ENCODE measurements at regions not wholly inside any gene's neighbourhood (a gene's known extent, or its start where the extent isn't known, plus 50 kb on each side); places are given as distances from the start of the nearest gene placed in this dataset.
"Not testable (repeated sequence)": the region's sequence is repeated elsewhere in the genome, so short reads cannot be mapped to it uniquely, and the experiment has no call there.

- no peak for DNase-seq (ENCODE audit: low spot score)
Measured at GRCh38 chr20:11677836-11678235, 239.9 kb upstream of the BTBD3 start.

- no peak for DNase-seq (ENCODE audit: low spot score)
Measured at GRCh38 chr20:11682285-11682684, 235.4 kb upstream of the BTBD3 start.

GRCh38 chr20:11686195-11686594, 231.5 kb upstream of the BTBD3 start:
- DNase-seq (ENCODE audit: low spot score) = no peak

- DNase-seq (ENCODE audit: low spot score) = peak; percentile 28
Measured at GRCh38 chr20:11686820-11687543, 230.7 kb upstream of the BTBD3 start.

GRCh38 chr20:11687546-11688292, 230.0 kb upstream of the BTBD3 start:
- DNase-seq (ENCODE audit: low spot score) = no peak

- DNase-seq (ENCODE audit: low spot score) = no peak
Measured at GRCh38 chr20:11689262-11689661, 228.4 kb upstream of the BTBD3 start.

GRCh38 chr20:11691766-11692165, 225.9 kb upstream of the BTBD3 start:
- DNase-seq (ENCODE audit: low spot score) = no peak

GRCh38 chr20:11692567-11692966, 225.1 kb upstream of the BTBD3 start:
- no peak for DNase-seq (ENCODE audit: low spot score)

GRCh38 chr20:11694467-11694866, 223.2 kb upstream of the BTBD3 start:
- no peak for DNase-seq (ENCODE audit: low spot score)

- DNase-seq (ENCODE audit: low spot score) = no peak
Measured at GRCh38 chr20:11697055-11697454, 220.6 kb upstream of the BTBD3 start.

GRCh38 chr20:11697646-11698045, 220.0 kb upstream of the BTBD3 start:
- DNase-seq (ENCODE audit: low spot score) = no peak

- DNase-seq (ENCODE audit: low spot score) = no peak
Measured at GRCh38 chr20:11698124-11698523, 219.6 kb upstream of the BTBD3 start.

GRCh38 chr20:11700831-11701230, 216.9 kb upstream of the BTBD3 start:
- no peak for DNase-seq (ENCODE audit: low spot score)

- no peak for DNase-seq (ENCODE audit: low spot score)
Measured at GRCh38 chr20:11702721-11703518, 214.8 kb upstream of the BTBD3 start.

GRCh38 chr20:11705512-11705911, 212.2 kb upstream of the BTBD3 start:
- DNase-seq (ENCODE audit: low spot score) = no peak

GRCh38 chr20:11708223-11708622, 209.5 kb upstream of the BTBD3 start:
- DNase-seq (ENCODE audit: low spot score) = not testable (repeated sequence)

GRCh38 chr20:11711214-11711613, 206.5 kb upstream of the BTBD3 start:
- DNase-seq (ENCODE audit: low spot score) = no peak

- peak; percentile 29 for DNase-seq (ENCODE audit: low spot score)
Measured at GRCh38 chr20:11712639-11713160, 205.0 kb upstream of the BTBD3 start.

- no peak for DNase-seq (ENCODE audit: low spot score)
Measured at GRCh38 chr20:11714886-11715285, 202.8 kb upstream of the BTBD3 start.

GRCh38 chr20:11716239-11716944, 201.3 kb upstream of the BTBD3 start:
- peak; percentile 32 for DNase-seq (ENCODE audit: low spot score)

- no peak for DNase-seq (ENCODE audit: low spot score)
Measured at GRCh38 chr20:11716945-11717248, 200.8 kb upstream of the BTBD3 start.

- no peak for DNase-seq (ENCODE audit: low spot score)
Measured at GRCh38 chr20:11717562-11717961, 200.1 kb upstream of the BTBD3 start.

Measured in D341Med (cell line).